ENCODE measurements at regions not wholly inside any gene's neighbourhood (a gene's known extent, or its start where the extent isn't known, plus 50 kb on each side); places are given as distances from the start of the nearest gene placed in this dataset.

DNA sequence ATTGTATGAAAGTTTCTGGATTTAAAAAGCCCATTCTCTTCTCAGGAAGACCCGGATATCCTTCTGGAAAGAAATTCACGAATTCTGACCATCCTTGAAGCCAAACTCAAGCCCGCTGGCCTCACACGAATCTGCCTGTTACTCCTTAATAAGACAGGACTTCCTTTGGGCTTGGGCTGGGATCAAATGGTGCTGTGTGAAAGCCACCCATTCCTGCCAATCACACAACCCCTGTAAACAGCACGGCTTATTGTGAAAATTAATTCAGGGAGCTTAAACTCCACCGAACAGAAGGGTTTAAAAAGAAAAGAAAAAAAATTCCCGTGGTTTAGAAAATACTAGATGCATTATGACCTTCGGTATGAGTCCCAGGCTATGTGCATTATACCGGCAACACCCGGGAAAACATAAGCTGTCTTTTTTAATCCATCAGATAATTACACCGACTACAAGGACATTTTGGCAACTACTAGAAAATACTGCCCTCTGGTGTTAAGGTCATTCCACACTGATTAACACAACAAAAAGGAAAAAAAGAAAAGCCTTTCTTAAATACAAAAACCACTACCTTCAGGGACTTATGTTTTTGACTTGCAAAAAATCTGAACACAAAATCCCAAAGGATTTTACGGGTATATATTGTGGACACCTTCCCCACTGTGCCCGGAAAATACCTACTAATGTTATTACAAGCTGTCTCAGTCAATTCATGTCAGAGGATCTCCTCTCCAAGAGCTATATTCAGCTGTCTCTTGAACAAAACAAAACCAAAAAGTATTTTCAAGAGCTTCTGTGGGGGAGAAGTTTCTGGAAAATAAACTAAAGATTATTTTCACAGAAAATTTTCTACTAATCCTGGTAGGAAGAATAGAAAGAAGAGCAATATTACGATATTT lies 76.0 kb upstream of the LSM14A start:
- TF ChIP-seq, protein P1, sequence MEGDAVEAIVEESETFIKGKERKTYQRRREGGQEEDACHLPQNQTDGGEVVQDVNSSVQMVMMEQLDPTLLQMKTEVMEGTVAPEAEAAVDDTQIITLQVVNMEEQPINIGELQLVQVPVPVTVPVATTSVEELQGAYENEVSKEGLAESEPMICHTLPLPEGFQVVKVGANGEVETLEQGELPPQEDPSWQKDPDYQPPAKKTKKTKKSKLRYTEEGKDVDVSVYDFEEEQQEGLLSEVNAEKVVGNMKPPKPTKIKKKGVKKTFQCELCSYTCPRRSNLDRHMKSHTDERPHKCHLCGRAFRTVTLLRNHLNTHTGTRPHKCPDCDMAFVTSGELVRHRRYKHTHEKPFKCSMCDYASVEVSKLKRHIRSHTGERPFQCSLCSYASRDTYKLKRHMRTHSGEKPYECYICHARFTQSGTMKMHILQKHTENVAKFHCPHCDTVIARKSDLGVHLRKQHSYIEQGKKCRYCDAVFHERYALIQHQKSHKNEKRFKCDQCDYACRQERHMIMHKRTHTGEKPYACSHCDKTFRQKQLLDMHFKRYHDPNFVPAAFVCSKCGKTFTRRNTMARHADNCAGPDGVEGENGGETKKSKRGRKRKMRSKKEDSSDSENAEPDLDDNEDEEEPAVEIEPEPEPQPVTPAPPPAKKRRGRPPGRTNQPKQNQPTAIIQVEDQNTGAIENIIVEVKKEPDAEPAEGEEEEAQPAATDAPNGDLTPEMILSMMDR (conservative IDR thresholded peaks at IDR 0.05) = peak; percentile 82
- TF ChIP-seq ZFX (IDR thresholded peaks at IDR 0.05) = no peak
